Body of pancreas (tissue), 4 donors: ENCODE measurements at regions not wholly inside any gene's neighbourhood (a gene's known extent, or its start where the extent isn't known, plus 50 kb on each side); places are given as distances from the start of the nearest gene placed in this dataset.

ENCODE experiments used
- ATAC-seq: fragments of 150-250 bp; one replicate; pipeline ENCODE4 v1.9.1; 2016
- DNase-seq, 4 donors: peaks; one replicate each; pipeline ENCODE4 v3.0.0-alpha.2; 2019
- H3K27ac ChIP-seq, 4 donors: fragments of 200-600 bp; sonication (generic); 1 replicate in 3 of 4; 2 replicates in 1 of 4; pipeline versions ENCODE4 v1.5.1 to v1.6.1; 2016 to 2019; ENCODE audit warnings: mild to moderate bottlenecking in 1 of 4, mixed read lengths in 1 of 4, moderate library complexity in 1 of 4
- H3K27me3 ChIP-seq, 2 donors: fragments of 200-600 bp; sonication (generic); one replicate each; pipeline ENCODE4 v1.6.0; 2016; ENCODE audit warnings: mild to moderate bottlenecking in 1 of 2
- H3K36me3 ChIP-seq, 2 donors: fragments of 200-600 bp; sonication (generic); replicated peaks in 1 of 2; 2 replicates each; pipeline ENCODE4 v1.5.1; 2016; ENCODE audit warnings: low read depth in 2 of 2; ENCODE audit not compliant: insufficient read depth in 1 of 2
- H3K4me1 ChIP-seq: fragments of 200-600 bp; sonication (generic); one replicate; pipeline ENCODE4 v1.6.0; 2016
- H3K4me3 ChIP-seq, 2 donors: fragments of 200-600 bp; sonication (generic); 1 replicate in 1 of 2; 2 replicates in 1 of 2; pipeline ENCODE4 v1.5.1; 2016 to 2019
- H3K9me3 ChIP-seq, 3 donors: fragments of 200-600 bp; sonication (generic); 1 replicate in 2 of 3; 2 replicates in 1 of 3; pipeline ENCODE4 v1.5.1; 2016
- POLR2A ChIP-seq, 3 donors: fragments of 450-650 bp; IDR thresholded peaks; one replicate each; pipeline ENCODE4 v1.6.1; 2016; ENCODE audit warnings: antibody characterized with exemption in 3 of 3, mild to moderate bottlenecking in 2 of 3
- WGBS, 2 donors: methylation state at CpG; one replicate each; pipeline ENCODE4 v1.1.5; 2017; 5-methylcytosine and 5-hydroxymethylcytosine counted together
- intact Hi-C: fragments of 100-400 bp; cut with DNase I; formaldehyde crosslinking; loops from one replicate; pipeline ENCODE4 v1.15.1; 2023
- TF ChIP-seq, protein P1 (sequence below), 7 experiments: fragments of 450-650 bp in 4 of 7; fragments of 200-600 bp in 3 of 7; sonication (generic) in 3 of 7; IDR thresholded peaks; one replicate each; pipeline ENCODE4 v1.5.1; 2016 to 2019; ENCODE audit warnings: antibody characterized with exemption in 7 of 7

DNA sequence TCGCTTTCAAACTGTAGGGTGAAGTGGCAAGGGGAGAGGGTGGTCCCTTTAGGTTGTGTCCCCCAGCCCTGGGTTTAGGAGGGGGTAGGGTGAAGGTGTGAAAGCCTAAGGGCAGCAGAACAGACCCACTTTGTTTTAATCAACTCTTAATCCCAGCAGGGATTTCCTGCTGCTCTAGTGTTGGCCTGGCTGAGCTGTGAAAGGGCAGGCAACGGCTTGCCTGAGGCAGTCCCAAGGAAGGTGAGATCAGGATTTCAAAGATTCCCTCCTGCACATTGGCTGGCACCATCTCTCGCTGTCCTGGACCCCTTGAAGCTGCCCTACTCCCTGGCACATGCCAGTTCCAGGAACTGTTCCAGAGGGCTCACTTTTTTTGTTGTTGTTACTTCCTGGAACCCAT, 221.3 kb downstream of the INSC start:
- intact Hi-C loops = no loop called here
- no peaks in the 10 kb centered on the region for H3K36me3 ChIP-seq
- peaks cover 0 to 6% (median 0%) of the 10 kb centered on the region in 3 donors for H3K9me3 ChIP-seq
- ATAC-seq = no peak
- no peaks in the 10 kb centered on the region for H3K4me1 ChIP-seq
- no peak for TF ChIP-seq POLR2A (IDR thresholded peaks at IDR 0.05)
- TF ChIP-seq, protein P1, sequence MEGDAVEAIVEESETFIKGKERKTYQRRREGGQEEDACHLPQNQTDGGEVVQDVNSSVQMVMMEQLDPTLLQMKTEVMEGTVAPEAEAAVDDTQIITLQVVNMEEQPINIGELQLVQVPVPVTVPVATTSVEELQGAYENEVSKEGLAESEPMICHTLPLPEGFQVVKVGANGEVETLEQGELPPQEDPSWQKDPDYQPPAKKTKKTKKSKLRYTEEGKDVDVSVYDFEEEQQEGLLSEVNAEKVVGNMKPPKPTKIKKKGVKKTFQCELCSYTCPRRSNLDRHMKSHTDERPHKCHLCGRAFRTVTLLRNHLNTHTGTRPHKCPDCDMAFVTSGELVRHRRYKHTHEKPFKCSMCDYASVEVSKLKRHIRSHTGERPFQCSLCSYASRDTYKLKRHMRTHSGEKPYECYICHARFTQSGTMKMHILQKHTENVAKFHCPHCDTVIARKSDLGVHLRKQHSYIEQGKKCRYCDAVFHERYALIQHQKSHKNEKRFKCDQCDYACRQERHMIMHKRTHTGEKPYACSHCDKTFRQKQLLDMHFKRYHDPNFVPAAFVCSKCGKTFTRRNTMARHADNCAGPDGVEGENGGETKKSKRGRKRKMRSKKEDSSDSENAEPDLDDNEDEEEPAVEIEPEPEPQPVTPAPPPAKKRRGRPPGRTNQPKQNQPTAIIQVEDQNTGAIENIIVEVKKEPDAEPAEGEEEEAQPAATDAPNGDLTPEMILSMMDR (IDR thresholded peaks at IDR 0.05) = no peak
- no peak overlapping the region for H3K4me3 ChIP-seq
- DNase-seq = no peak
- 46 to 63% methylated on average over 3 of the region's 3 CpGs for WGBS, 2 donors
- no peaks in the 10 kb centered on the region for H3K27me3 ChIP-seq
- no peak overlapping the region for H3K27ac ChIP-seq

DNA sequence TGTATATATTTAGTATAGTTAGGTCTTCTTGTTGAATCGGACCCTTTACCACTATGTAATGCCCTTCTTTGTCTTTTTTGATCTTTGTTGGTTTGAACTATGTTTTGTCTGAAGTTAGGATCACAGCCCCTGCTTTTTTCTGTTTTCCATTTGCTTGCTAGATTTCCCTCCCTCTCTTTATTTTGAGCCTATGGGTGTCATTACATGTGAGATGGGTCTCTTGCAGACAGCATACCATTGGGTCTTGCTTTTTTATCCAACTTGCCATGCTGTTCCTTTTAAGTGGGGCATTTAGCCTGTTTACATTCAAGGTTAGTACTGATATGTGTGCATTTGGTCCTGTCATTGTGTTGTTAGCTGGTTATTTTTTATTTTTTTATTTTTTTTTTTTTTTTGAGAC, 224.6 kb downstream of the INSC start:
- Histone ChIP-seq H3K4me3 (no peak overlapping the region), H3K9me3 (peaks cover 0 to 6% (median 0%) of the 10 kb centered on the region in 3 donors), H3K27ac (no peak overlapping the region), H3K27me3 (no peaks in the 10 kb centered on the region), H3K36me3 (no peaks in the 10 kb centered on the region), H3K4me1 (no peaks in the 10 kb centered on the region)
- intact Hi-C loops = no loop called here
- WGBS, 2 donors = 75 to 76% methylated on average over 1 of the region's 1 CpG
- TF ChIP-seq, protein P1 (IDR thresholded peaks at IDR 0.05) = no peak
- TF ChIP-seq POLR2A (IDR thresholded peaks at IDR 0.05) = no peak
- no peak for DNase-seq
- ATAC-seq = no peak

- TF ChIP-seq, protein P1 (IDR thresholded peaks at IDR 0.05) = no peak
- no peak for TF ChIP-seq POLR2A (IDR thresholded peaks at IDR 0.05)
- Histone ChIP-seq H3K4me1 (no peaks in the 10 kb centered on the region), H3K4me3 (no peak overlapping the region), H3K27me3 (no peaks in the 10 kb centered on the region), H3K27ac (no peak overlapping the region), H3K9me3 (peaks cover 0 to 6% (median 0%) of the 10 kb centered on the region in 3 donors), H3K36me3 (no peaks in the 10 kb centered on the region)
- no peak for DNase-seq
- intact Hi-C loops = no loop called here
- ATAC-seq = no peak
- WGBS, 2 donors = 46 to 56% methylated on average over 1 of the region's 1 CpG
These were observed 226.9 kb downstream of the INSC start for GRCh38 chr11:15341587-15341986.

DNA sequence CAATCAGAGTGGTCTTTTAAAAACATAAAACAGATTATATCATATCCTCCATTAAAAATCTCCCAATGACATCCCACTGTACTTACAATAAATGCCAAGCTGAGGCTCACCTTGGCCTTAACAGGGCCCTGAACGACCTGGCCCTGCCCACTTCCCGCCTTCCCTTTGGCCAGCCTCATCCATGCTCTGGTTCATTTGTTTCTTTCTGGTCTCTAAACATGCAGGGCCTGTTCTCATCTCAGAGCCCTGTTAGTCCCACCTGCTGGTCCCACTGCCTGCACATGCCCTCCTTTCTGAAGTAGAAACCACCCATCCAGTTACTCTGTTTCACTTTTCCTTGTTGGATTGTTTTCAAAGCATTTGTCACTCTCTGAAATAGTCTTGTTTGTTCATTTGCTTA, 227.4 kb downstream of the INSC start:
- ATAC-seq (no peak), DNase-seq (no peak)
- TF ChIP-seq POLR2A (IDR thresholded peaks at IDR 0.05) = no peak
- TF ChIP-seq, protein P1 (IDR thresholded peaks at IDR 0.05) = no peak
- H3K27ac ChIP-seq = no peak overlapping the region
- no peaks in the 10 kb centered on the region for H3K36me3 ChIP-seq
- no peak overlapping the region for H3K4me3 ChIP-seq
- H3K4me1 ChIP-seq = no peaks in the 10 kb centered on the region
- H3K9me3 ChIP-seq = peaks cover 0 to 6% (median 0%) of the 10 kb centered on the region in 3 donors
- no peaks in the 10 kb centered on the region for H3K27me3 ChIP-seq
- 52 to 69% methylated on average over 2 of the region's 2 CpGs for WGBS, 2 donors
- intact Hi-C loops = no loop called here

DNA sequence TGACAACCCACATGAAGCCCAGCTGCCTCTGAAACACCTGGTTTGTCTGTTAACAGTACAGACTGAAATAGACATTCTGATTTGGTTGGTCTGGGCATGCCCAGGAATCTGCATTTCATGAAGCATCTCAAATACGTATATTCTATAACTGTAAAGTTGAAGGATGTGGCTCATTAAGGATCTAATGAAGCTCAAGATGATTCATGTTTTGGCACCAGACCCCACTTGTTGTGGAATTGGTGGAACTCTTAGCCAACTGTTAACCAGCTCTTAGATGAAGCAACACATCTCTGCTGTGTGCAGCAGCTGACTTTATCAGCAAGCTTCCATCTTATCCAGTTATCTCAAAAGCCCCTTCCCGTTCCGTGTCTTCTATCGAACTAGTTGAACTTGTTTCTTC, 232.2 kb downstream of the INSC start:
- Histone ChIP-seq H3K9me3 (no peaks in the 10 kb centered on the region), H3K27me3 (no peaks in the 10 kb centered on the region), H3K36me3 (no peaks in the 10 kb centered on the region), H3K4me1 (no peaks in the 10 kb centered on the region), H3K27ac (no peak overlapping the region), H3K4me3 (no peak overlapping the region)
- no peak for DNase-seq
- no peak for TF ChIP-seq POLR2A (IDR thresholded peaks at IDR 0.05)
- TF ChIP-seq, protein P1 (IDR thresholded peaks at IDR 0.05) = no peak
- ATAC-seq = no peak
- 49 to 54% methylated on average over 4 of the region's 4 CpGs for WGBS, 2 donors
- intact Hi-C loops = no loop called here
